Epidermal melanocyte (primary cell): ENCODE measurements at regions not wholly inside any gene's neighbourhood (a gene's known extent, or its start where the extent isn't known, plus 50 kb on each side); places are given as distances from the start of the nearest gene placed in this dataset.

ENCODE experiments used
- DNase-seq: peaks from one replicate; pipeline ENCODE4 v3.0.0; 2011; ENCODE audit warnings: low spot score; ENCODE audit not compliant: insufficient read length

DNA sequence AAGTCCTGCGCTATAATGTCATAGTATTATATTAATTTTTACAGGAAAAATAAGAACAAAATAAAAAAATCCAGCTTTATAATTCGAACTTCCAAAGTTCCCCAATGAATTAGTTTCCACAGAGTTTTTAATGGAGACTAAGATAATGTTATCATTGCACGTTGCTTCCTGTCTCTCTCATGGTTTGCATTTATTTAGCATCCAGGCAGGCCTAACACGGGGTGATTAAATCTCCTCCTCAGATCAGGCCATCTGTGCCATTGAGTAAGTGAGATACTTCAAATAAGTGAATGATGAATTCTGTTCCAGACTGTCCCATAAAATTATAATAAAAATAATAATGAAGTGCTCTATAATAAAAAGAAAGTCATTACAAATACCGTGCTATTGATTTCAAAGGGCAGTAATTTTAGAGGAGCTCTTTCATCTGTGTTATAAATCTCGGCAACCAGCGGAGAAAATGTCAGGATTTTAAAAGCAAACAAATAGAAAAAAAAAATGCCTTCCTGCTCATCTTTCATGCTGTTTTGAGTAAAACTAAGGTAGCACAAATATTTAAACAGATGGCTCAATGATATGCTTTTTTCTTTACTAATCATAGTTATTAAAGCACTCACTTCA, 570.6 kb upstream of the ZNF608 start:
- DNase-seq = no peak

GRCh38 chr5:125317536-125317995, 571.1 kb upstream of the ZNF608 start:
- DNase-seq = no peak

GRCh38 chr5:125321654-125322053, 575.2 kb upstream of the ZNF608 start:
- no peak for DNase-seq

GRCh38 chr5:125323613-125324012, 577.2 kb upstream of the ZNF608 start:
- DNase-seq = no peak

DNA sequence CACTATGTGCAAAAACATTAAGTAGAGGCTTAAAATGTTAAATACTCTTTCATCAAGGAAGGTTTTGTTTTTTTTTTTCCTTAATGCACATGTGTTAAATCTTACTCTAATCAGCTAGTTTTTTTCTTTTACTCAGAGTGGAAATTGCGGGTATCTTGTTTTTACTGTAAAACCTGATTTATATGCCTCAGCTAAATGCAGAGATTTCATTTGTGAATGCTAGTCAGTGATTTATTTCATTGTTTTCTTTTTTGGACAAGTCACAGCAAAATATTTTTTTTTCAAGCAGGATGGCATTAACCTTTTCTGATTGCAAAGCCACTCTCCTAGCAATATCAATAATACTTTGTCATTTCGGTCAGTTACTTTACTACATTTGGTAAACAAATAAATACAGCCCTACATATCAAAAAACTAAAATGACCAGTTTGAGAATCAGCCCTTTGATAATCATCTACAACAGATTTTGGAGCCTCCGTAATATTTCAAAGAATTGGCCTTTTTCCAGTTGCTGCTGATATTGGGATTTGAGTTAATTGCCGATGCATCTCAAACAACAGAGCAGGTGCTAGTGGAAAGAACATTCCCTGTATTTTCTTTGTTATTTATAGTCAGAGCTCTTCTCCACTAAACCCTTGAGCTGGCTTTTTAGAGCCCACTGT, 579.2 kb upstream of the ZNF608 start:
- no peak for DNase-seq

GRCh38 chr5:125326150-125326510, 579.7 kb upstream of the ZNF608 start:
- no peak for DNase-seq

GRCh38 chr5:125327676-125328075, 581.2 kb upstream of the ZNF608 start:
- no peak for DNase-seq

- no peak for DNase-seq
Observed at GRCh38 chr5:125331987-125332598, 585.7 kb upstream of the ZNF608 start.

DNA sequence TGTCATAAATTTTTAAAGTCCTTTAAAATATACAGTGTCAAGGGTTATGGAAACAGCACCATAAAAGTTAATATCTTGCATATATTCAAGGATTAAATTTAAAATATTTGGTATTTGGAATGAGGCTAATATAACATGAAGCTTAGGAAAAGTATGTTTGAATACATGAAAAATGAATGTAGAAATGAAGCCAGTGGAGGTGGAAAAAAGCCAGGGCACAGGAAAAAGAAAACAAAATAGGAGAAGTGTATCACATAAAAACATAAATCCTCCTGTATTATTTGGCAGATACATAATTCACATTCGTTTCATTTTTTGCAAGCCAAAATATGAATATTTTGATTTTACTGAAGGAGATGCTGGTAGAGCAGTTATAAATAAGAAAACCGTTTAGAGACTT, 587.0 kb upstream of the ZNF608 start:
- DNase-seq = no peak

DNA sequence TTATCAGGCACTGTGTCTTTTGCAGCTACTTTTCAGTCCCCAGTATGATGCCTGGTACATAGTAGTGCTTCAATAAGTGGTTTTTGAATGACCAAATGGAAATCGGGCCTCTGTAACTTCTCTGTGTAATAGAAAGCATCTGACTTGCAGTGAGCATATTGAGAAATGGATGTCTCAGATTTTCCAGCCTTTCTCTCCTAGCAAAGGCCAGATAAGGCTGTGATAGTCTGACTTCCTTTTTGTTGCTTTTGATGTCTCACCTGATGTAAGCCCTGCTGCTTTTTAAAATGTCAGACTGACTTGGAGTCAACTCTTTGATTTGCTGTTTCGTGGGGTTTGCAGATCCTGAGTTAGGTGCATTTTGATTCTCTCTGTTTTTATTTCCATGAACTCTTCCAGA, 590.0 kb upstream of the ZNF608 start:
- DNase-seq = no peak

GRCh38 chr5:125337294-125337693, 590.9 kb upstream of the ZNF608 start:
- no peak for DNase-seq

- no peak for DNase-seq
Observed at GRCh38 chr5:125338440-125339174, 592.2 kb upstream of the ZNF608 start.

DNA sequence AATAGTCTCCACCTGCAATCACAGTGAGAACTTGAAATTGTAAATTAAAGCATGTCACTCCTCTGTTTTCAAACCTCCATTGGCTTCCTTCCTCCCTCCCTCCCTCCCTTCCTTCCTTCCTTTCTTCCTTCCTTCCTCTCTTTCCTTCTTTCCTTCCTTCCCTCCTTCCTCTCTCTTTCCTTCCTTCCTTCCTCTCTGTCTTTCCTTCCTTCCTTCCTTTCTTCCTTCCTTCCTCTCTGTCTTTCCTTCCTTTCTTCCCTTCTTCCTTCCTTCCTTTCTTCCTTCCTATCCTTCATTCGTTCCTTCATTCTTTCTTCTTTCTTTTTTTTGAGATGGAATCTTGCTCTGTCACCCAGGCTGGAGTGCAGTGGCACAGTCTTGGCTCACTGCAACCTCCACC, 595.0 kb upstream of the ZNF608 start:
- no peak for DNase-seq

GRCh38 chr5:125343015-125343414, 596.6 kb upstream of the ZNF608 start:
- DNase-seq = no peak

GRCh38 chr5:125346316-125346715, 599.9 kb upstream of the ZNF608 start:
- DNase-seq = no peak

- no peak for DNase-seq
Observed at GRCh38 chr5:125348221-125348692, 601.8 kb upstream of the ZNF608 start.

- DNase-seq = no peak
Observed at GRCh38 chr5:125348936-125349831, 602.7 kb upstream of the ZNF608 start.

- DNase-seq = no peak
Observed at GRCh38 chr5:125357660-125358059, 611.2 kb upstream of the ZNF608 start.

- DNase-seq = no peak
Observed at GRCh38 chr5:125365747-125366146, 619.3 kb upstream of the ZNF608 start.

DNA sequence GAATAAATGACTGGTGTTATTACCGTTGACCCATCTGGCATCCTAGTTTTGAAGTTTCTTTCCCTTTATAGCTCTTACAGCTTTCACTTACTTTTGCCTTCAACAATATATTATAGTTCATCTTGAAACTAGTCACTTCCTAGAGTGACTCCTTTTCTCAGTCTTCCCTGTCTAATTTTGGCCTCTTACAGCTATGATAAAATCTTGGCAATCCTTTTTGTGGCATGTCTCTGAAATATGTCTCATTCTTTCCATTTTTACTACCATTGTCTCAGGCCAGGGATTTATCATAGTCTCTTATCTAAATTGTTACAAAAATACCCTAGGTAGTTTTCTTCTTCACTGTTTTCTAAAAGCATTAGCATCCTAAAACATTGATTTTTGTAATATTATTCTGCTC, 621.3 kb upstream of the ZNF608 start:
- no peak for DNase-seq
